ENCODE measurements at regions not wholly inside any gene's neighbourhood (a gene's known extent, or its start where the extent isn't known, plus 50 kb on each side); places are given as distances from the start of the nearest gene placed in this dataset.
"Not testable (repeated sequence)": the region's sequence is repeated elsewhere in the genome, so short reads cannot be mapped to it uniquely, and the experiment has no call there.

DNA sequence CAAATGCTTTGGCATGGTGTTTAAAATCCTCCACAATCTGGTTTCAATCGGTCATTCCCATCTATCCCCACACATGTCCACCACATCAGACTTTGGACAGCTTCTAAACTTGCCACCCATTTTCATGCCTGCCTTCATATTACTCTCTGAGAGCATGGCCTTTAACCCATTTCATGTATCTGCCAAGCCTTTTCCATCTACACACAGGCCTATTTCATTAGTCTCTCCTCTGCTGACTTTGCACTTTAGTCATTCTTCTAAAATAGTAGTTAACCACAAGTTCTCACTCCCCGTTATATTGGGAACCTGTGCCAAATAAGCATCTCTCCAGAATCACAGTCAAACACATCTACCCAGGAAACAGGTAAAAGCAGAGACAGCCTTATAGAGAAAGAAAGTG is 142.2 kb downstream of the MZT1 start:
- DNase-seq = no peak

DNA sequence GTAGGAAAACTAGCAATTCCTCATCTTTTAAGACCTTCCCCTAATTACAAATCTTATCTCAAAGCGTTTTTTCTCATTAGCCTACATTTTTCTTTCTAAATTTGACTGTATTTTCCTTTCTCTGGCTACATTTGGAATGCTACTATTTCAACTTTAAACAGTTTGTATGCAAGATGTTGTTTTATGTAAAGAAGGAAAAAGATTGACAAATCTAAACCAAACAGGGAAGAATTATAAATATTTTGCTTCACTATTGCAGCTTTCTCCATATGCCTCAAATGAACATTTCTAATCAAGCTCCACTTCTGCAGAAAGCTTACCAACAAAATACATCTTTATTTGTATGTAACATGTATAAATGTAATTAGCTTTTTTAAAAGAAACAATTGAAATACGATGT is 156.2 kb downstream of the MZT1 start:
- no peak for DNase-seq

DNA sequence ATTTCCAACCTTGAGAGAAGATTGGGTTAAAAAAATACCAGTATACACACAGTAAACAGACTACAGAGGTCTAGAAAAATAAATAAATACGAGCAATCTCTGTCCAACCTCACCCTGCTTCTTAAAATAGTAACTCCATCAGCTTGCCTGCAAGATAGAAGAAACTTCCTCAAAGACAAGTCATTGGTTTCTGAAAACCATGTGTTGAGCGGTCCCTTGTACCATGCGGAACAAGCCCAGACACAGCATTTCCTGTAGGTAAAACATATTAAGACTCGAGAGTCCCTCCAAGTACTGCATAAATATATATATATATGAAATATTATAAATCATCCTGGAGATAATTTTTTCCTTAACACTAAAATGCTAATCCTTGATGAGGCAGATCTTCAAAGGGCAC is 157.4 kb downstream of the MZT1 start:
- DNase-seq = no peak

DNA sequence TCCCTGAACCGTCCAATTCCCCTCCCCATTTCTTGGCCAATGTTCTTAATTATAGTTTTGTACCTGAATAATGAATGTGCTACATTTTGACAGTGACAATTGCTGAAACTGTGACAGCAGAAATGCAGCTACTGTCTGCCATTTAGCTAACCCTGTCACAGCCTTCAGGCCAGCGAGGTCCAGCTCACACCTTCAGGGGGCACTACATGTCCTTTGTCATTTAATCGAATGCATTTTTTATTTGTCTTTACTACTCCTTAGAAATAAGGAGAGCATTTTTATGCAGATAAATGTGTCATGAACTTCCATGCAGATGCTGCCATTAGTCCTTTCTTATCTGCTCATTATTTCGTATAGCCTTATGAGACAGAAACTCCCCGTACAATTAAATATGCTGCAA is 159.9 kb downstream of the MZT1 start:
- no peak for DNase-seq

DNA sequence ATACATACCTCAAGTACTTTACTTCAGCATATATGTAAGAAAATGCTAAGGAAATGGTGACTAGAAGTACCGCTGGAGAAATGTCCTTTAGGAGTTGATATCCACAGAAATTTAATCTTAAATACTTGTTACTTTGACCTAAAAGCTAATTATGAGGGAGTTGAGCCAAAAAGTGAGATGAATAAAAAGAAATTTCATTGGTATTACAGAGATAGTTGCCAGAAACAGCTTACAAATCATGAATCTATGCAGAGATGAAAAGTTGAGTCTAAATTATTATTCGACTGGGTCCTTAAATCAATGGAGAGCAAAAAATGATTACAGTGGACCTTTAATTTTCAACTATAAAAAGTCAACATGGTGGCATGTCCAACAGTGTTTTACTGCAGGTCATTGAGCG is 160.9 kb downstream of the MZT1 start:
- DNase-seq = no peak

DNA sequence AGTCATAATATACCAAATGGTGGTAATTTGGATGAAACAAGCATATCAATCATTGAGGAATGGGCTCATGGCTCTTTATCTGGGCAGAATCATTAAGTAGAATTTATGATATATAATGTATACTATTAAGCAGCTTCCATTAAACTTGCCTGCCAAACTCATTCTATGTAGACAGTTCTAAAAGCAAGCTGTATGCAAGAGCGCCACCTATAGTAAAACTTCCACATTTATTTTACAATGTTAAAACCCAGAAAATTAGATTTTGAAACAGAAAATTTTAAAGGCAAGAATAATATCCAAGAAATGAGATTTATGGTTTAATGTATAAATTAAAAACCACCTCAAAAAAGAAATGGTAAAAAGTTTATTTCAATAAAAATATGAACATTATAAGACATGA is 161.5 kb downstream of the MZT1 start:
- no peak for DNase-seq

DNA sequence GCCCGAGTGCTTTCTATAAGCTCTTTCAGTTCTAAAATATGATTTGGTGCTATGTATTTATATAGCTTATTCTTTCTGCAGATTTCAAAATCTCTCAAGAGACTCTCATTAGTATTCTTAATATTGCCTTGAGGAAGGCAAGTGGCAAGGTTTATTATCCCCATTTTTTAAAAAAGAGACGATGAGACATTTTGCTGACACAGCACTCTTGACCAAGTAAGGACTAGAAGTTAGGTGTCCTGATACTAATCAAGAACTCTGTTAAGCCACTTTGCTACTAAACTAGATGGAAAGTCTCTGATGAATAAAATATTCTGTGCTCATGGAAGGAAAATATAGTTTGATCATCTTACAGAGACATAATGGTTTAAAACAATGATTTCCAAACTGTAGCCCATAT is 164.7 kb downstream of the MZT1 start:
- no peak for DNase-seq

DNA sequence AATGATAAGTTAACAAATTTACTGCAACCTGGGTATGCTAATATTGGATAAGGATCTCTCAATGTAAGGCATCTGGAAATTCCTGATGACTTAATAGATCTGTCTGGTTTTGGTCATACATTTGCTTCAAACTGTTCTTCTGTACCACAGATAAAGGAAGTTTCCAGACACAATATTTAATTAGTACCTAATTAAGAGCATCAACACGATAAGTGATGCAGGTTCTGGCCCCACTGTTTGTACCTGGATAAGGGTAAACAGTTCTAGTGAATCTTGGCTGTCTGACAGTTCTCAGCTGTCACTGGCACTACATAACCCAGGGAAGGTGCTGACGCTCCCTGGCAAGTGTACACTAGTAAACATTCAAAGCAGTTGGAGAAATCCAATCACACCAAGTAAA is 165.6 kb downstream of the MZT1 start:
- DNase-seq = no peak

DNA sequence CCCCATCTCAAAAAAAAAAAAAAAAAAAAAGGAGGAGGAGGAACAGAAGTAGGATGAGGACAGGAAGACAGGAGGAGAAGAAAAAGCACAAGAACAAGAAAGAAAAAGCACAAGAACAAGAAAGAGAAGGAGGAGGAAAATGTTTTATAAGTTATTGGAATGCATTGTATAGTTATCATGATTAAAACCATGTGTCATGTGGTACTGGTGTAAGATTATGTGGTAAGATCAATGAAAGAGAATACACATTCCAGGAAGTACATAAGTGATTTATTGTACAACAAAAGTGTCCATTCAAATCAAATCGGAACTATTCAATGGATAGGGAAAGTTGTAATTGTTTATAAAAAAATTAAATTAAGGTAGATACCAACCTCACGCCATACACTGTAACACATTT is 167.7 kb downstream of the MZT1 start:
- DNase-seq = no peak

DNA sequence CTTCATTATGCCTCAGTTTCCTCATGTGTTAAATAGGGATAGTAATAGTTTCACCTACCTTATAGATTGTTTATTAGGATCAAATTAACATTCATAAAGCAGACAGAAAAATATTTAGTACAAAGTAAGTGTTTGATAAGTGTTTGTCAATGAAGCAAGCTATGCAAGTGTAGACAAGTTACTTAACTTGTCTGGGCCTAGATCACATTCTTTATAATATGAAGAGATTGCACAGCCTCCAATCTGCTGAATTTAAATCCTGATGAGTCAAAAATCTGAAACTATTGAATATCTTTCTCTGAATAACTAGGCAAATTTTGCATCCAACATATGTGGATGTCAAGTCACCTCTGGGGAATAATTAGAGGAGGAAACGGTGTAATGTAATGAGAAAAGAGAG is 170.5 kb downstream of the MZT1 start:
- no peak for DNase-seq

DNA sequence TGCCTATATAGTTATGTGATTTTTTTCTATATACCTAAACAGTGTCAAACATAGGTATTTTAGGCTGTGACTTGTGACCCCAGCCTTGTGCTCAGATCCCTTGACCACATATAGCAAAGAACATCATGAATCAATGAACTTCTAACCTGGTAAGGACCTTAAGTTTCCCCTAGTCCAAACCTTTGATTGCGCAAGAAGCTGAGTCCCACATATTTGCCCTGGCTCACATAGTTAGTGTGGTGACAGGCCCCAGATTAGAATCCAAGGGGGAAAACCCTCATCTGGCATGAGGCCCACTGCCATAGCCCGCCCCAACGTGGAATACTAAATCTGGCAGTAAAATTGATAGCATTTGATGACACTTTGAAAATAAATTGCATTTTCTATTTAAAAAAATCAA is 171.8 kb downstream of the MZT1 start:
- DNase-seq = no peak

DNA sequence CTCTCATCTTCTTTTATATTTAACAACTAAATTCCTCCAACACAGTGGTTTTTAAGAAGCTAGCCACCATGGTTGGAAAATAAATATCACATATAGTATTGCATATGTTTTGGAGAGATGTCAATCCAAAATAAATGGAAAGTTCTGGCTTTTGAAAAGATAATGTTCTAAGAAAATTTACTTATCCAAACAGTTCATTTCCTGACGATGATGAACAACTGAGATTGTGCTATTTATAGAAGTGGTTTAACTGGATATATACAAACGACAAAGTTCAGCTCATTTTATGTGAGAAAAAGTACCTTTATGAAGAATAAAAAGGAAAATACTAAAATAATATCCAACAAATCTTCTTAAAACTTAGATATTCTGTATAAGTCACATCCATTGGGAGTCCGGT is 174.7 kb downstream of the MZT1 start:
- DNase-seq = no peak

DNA sequence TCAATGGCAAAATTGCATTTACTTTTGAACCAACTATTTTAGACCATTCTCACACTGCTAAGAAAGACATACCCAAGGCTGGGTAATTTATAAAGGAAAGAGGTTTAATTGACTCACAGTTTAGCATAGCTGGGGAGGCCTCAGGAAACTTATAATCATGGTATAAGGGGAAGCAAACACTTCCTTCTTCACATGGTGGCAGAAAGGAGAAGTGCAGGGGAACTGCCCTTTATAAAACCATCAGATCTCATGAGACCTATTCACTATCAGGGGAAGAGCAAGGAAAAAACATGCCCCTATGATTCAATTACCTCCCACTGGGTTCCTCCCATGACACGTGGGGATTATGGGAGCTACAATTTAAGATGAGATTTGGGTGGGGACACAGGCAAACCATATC is 181.5 kb downstream of the MZT1 start:
- not testable (repeated sequence) for DNase-seq

DNA sequence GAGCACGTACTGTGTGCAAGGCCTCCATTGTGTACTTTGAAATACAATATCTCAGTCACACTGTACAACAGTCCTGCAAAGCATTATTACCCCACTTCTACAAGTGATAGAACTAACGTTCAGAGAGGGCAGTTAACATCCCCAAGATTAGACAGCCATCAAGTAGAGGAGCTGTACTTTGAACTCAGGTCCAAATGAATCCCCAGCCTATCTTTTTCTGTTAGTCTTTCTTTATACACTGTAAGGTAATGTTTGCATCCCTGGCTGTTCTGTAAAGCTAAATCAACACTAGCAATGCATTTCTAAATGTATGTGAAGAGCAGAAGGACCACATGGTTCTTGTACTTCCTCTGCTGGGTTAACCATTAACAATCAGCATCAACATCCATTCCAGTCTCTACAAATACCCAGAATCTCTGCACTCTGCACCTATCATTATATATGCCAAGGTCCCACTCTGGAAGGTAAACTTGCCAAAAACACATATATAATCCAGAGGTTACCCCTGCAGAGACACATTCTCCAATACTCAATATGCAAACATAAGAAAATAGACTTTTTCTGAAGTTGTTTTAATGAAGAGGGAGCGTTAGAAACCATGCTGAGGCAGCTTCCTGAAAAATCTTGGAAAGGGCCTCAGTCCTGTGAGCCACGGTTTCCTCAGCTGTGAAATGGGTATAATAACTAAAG is 182.3 kb downstream of the MZT1 start:
- DNase-seq = no peak

DNA sequence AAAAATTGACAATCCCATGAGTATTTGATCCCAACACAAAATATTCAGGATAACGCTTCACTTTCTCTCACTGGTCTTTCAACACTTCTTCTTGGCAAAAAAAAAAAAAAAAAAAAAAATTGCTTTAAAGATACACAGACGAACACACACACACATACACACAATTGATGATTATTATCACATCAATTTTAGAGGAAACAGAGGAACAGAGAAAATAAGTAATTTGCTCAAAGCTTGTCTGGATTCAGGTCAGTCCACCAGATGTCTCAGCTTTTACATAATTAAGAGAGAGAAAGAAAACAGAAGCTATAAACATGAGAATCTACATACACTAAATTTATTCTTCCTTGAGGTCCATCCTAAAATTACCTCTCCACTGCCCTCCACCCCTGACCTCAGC is 183.4 kb downstream of the MZT1 start:
- no peak for DNase-seq

DNA sequence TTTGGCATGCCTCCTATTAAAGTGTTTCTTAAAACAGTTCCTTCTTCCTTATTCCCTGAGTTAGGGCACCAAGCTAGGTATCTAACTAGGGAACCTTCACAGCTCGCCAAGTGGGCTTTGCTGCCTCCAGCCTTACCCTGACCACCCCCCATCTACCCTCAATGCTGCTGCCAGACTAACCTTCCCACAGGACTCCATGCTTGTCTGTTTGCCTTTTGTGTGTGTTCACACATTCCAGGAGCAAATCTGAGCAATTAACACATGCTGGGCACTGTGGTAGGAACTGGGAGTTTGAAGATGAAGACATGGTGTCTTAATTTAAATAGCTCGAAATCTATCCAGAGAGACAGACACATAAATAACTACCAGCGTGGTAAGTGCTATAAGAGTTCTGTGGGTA is 185.2 kb downstream of the MZT1 start:
- no peak for DNase-seq

DNA sequence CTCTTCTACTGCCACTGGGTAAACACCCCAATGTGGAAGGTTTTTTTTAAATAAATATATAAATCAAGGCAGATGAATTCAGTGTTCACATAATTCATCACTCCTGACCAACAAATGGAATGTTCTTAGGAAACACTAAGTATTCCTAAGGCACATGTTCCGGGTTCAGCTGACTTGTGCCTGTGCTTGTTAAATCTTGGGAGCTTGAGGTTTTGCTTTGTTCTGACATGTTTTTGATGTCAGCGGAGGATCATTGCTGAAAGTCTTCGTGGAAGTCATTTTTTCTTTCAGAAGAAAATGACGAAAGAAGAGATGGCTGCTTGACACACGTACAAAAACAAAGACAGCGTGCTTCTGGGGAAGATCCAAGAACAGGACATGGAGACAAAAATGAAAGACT is 185.8 kb downstream of the MZT1 start:
- no peak for DNase-seq

DNA sequence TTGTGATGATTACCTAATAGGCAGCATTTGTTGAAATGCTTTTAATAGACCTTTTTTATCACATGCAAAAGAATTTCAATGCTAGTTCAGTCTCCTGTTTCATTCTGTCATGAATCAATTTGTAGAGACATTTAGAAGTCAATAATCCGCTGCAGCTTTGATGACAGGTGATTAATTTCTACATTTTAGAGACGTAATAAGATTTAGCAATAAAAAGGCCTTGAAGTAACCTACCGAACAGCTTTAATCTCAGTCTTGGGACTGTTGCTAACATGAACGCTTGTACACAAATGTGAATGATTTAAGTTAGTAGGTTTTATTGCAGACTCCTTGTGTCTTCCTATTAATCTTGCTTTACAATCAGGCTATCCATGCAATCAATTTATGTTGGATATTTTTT is 186.5 kb downstream of the MZT1 start:
- DNase-seq = no peak

DNA sequence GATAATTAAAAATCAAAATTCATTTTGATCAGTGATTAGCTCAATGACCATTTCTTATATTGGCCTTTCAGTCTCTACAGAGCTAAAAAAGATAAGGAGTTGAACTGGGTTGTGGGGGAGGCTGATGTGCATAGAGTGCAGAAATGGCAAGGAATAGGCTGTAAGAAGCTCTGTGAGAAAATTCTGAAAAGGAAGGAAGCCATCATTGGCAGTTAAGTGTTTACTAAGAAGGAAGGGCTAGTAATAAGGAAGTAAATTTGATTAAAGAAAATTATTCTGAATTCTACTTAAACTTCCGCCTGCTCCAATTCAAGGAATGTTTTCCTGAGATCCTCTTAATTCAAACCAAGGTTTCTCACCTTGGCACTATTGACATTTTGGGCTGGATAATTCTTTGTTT is 187.5 kb downstream of the MZT1 start:
- no peak for DNase-seq

DNA sequence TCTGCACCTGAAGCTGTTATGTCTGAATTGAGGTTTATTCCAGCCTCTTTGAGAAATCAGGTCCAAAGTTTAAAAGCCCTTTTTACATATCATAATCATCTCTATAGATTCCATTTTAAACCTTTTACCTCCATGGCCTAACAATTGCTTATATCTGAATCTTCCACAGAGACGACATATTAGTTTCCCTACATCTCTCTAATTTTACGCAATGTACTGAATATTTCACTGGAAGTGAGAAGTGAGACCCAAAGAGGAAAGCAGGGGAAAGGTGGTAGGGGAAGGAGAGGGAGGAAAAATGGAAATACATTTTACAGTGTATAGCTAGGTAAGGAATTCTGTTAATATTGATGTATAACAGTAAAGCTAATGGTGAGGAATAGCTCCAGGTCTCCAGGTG is 189.6 kb downstream of the MZT1 start:
- no peak for DNase-seq

DNA sequence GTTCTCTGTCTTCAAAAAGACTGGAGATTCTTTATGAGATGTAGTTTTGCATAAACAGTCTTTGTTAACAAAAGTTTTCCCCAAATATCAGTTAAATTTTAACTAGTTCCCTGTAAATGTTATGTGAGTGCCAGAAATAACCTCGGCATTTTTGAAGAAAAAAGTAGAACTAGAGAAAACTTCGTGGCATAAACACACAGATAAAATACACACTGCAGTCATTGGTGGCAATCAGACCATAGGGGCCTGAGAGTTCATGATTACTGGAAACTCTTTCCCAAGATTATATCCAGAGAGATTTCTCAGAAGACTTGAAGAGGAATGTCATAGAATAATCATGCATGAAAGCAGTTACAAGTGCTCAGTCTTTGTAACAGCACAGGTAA is 190.0 kb downstream of the MZT1 start:
- DNase-seq = no peak

DNA sequence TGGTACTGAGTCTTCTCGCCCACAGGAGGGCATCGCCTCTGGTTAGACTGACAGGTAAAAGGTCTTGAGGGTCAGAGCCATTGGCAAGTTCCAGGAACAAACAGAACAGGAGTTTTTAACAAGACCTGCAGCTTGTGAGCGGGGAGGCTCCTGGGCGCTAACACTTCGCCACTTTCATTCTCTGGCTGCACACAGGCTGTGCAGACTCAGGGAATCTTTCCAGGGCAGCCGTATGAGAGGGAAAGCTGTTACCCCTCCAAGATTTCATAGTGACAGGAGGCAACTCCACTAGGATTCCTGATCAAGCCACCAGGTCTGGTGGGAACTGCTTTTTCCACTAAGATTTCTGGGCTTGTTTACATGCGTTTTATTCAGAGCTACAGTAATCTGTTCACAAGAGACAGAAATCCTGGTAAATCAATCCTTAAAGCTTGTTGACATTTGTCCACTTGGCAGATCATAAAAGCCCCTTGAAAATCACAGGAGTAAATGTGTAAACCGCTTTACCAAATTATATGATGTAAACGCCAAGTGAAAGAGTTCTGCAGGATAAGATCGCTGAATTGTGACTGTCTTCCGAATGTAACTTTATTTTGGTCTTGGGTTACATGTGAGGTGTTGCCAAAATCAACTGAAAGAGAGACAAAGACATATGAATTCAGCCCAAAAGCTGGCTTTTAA is 190.6 kb downstream of the MZT1 start:
- no peak for DNase-seq

DNA sequence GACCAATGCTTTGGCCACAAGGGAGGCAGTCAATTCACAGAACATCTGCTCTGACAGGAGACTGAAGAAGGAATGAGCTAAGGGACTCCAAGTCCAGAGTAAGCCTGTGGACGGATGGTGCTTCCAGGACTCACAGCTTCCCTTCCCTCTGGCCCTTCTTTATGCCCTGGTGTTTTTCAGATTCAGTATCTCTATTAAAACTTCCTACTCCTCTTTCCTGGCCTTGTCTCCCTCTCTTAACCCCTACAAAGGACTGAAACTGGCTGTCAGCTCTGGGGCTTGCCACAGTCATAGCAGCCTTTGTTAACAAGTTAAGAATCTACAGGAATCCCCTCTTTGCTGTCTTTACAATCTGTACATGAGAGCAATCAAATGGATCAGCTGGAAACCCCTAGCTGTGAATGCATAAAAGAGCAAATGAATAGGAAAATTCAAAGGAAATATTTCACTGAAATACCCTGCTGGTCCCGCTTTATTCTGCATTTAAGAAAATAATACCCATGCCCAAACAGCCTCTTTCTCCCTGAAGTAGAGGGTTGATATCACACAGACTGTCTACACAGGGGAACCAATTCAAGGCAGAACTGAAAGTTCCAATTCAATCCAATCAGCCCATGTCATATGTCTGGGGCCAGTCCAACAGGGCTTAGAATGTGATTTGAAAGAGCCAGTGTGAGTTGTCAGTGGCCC is 192.3 kb downstream of the MZT1 start:
- DNase-seq = no peak

DNA sequence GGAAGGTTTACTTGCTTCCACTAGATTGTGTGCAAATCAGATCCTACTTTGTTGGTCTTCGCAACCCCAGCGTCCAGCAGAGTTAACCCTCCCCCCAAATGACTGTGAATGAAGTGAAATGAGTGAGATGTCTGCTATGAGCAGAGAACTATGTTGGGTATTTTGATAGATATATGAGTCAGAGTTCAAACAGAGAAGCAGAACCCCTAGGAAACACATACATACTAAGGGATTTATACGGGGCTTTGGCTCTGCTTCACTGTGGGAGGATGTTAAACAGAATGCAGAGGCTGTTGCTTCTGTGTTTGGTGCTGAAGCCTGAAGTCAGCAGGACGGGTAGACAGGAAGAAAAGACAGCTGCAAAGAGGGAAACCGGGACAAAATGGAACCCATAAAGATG is 197.0 kb downstream of the MZT1 start:
- DNase-seq = no peak
